GM18502 (cell line): ENCODE measurements at regions not wholly inside any gene's neighbourhood (a gene's known extent, or its start where the extent isn't known, plus 50 kb on each side); places are given as distances from the start of the nearest gene placed in this dataset.

Source experiments
- ATAC-seq: cut with Tn5 transposase; IDR thresholded peaks from one replicate; pipeline ENCODE4 v1.9.1; 2021; ENCODE audit warnings: mild to moderate bottlenecking; ENCODE audit not compliant: unreplicated experiment, poor library complexity

- peak; percentile 41 for ATAC-seq
Measured at GRCh38 chr14:22460461-22461195, 128.4 kb downstream of the DAD1 start.

DNA sequence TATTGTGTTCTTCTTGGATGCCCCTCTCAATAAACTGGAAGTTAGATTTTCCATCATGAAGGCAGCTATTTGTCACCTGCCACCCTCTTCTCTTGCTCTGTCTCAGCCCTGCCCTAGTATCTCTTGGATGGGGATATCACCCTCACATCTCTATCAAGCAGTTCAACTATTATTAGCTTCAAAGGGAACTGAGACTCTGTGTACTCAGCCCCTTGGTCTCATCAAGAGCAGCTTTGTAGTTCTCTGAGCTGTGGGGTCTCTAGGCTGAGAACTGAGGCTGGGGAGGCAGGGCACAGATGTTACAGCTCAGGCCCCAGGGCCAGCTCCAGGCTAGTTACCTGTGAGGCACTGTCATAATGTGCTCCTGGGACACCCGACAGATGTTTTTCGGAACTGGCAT, 130.3 kb downstream of the DAD1 start:
- ATAC-seq, result no peak

GRCh38 chr14:22456998-22457594, 131.9 kb downstream of the DAD1 start:
- ATAC-seq, result no peak

- no peak for ATAC-seq
Measured at GRCh38 chr14:22456421-22456820, 132.6 kb downstream of the DAD1 start.

GRCh38 chr14:22452330-22452729, 136.7 kb downstream of the DAD1 start:
- ATAC-seq, result no peak

- no peak for ATAC-seq
Measured at GRCh38 chr14:22450266-22450665, 138.8 kb downstream of the DAD1 start.

GRCh38 chr14:22449600-22449905, 139.5 kb downstream of the DAD1 start:
- ATAC-seq, result no peak

DNA sequence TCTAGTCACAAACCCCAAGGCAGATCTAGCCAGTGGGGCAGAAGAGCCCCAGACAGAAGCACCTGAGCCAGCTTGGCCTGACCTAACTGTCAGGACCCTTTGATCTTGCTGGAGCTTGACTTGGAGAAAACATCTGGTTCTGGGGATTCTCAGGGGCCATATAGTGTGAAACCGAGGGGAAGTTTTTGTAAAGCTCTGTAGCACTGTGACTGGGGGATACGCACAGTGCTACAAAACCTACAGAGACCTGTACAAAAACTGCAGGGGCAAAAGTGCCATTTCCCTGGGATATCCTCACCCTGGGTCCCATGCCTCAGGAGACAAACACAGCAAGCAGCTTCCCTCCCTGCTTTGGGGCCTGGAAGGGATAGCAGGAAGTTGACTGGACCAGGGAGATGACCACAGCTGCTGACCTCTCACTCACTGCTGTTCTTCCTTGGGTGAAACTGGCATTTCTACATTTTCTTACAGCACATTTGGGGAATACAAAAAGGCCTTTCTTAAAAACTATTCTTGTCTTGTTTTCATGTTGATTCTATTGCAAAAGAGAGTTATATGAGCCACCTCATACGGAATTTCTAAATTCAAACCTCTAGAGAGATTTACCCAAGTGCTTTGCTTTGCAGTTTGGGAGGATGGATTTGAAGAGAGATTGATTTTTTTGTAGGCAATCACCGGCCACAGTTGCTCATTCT, 140.0 kb downstream of the DAD1 start:
- peak; percentile 46 for ATAC-seq

DNA sequence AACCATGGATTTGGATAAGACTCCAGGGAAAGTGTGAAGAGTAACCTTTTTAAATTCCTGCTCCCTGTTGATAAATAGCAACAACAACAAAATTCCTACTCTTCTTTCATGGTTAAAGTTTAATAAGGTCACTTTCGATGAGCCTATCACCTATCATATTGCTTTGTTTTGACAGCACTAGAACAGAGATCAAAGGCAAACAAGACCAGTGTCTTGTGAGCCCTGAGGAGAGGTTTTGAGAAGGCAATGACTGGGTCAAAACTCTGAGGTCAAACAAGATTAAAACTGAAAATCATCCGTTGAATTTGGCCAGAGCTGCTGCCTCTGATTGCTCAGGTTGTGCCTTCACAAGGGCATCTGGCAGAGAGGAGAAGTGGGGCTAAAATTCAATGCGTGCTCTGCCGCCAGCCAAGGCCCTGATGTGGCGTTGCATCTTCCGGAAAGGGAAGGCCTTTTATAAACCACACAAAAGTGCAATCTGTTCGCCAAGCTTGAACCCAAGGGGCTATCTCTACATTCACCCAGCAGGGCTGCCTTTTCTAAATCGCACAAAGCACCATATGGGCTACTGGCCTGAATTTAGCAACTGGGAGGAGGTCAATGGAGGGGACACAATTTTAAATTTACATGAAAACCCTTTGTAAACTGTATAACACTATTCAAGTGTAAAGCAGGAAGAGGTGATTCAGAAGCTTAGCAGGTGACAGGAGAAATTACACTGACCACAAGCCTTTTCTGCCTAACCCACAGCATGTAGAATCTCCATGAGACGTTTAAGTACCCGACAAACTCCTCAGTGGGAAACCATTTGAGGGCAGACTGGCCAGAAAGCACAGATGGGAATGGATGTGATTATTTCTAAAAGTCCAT, 140.8 kb downstream of the DAD1 start:
- peak; percentile 79 for ATAC-seq

GRCh38 chr14:22438742-22439141, 150.3 kb downstream of the DAD1 start:
- ATAC-seq, result no peak

GRCh38 chr14:22434901-22435550, 154.0 kb downstream of the DAD1 start:
- ATAC-seq, result no peak

GRCh38 chr14:22434030-22434429, 155.0 kb downstream of the DAD1 start:
- no peak for ATAC-seq

- no peak for ATAC-seq
Measured at GRCh38 chr14:22433069-22433468, 156.0 kb downstream of the DAD1 start.

- ATAC-seq, result no peak
Measured at GRCh38 chr14:22432348-22432976, 156.6 kb downstream of the DAD1 start.

DNA sequence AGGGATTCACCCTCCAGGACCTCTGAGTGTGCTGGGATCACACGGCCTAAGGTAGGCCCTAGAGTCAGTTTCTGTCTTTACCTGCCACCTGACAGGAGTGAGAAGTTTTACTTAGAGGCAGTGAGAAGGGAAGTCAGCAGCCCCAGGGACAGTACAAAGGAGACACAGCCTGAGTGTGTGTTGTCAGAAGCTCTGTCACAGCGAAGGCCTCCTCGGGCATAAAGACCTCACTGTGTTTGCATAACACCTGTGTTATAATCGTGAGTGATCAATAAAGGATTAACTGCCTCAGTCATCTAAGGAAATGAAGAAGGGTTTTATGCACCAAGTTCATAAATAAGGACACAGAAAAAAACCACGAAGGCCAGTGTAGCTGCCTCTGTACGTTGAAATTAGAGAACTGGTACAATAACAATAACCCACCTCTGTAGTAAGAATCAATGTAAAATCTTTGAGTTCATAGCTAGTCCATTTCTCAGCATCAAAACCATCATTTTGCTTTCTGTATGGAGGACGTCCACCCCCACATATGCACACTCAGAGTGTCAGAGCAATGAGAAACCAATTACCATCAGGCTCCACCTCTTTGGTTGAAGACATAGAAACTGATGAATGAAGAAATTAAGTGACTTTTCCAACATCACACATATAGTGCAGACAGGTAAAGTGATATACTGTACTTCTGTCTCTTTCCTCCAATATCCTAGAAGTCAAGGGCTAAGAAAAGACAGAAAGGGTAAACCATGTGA, 159.3 kb downstream of the DAD1 start:
- ATAC-seq, result no peak

GRCh38 chr14:22428700-22429291, 160.2 kb downstream of the DAD1 start:
- no peak for ATAC-seq

DNA sequence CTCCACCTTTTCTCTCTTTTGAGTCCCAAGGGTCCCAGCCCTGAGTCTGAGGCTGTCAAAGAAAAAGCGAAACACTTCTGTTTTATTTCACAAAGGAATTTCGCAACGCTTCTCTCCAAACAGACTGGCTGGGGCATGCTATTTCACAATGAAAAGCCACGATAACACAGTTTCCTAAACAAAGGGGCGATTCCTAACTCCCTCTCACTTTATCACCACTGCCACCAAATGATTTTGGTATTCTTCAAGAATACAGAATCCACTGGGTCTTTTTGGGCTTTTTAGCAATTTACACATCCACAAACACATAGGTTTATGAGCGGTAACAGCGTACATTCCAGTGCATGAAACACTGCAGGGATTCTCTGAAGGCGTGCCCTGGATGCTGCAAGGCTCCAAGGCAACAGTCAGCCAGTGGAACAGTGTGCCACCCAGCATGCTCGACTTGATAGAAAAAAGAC, 161.2 kb downstream of the DAD1 start:
- no peak for ATAC-seq

DNA sequence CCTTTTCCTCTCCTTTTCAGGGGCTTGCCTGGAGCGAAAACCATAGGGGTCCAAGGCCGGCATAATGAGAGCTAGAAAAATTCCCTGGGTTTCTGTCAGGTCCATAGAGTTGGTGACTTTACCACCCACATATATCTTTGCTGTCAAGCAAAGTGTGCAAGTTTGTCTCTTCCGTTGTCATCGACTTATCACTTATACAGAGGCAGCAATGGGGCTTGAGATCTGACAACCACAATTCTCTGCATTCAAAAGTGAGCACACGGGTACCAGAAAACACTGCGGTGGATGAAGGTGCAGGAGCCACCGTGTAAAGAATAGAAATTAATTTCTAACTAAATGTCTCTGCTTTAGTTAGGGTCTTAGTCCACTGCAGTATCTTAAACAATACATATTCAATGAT, 162.3 kb downstream of the DAD1 start:
- no peak for ATAC-seq

- ATAC-seq, result no peak
Measured at GRCh38 chr14:22423958-22424357, 165.1 kb downstream of the DAD1 start.
